Left ventricle myocardium inferior (tissue), 1 donor: ENCODE measurements at regions not wholly inside any gene's neighbourhood (a gene's known extent, or its start where the extent isn't known, plus 50 kb on each side); places are given as distances from the start of the nearest gene placed in this dataset.

Experiments used
- DNase-seq: peaks from one replicate; pipeline ENCODE4 v3.0.0-alpha.2; 2020
- H3K27ac ChIP-seq: fragments of 200-600 bp; replicated peaks from 2 replicates; pipeline ENCODE4 v1.8.0; 2021
- H3K27me3 ChIP-seq: fragments of 200-600 bp; 2 replicates; pipeline ENCODE4 v1.8.0; 2021; ENCODE audit warnings: low read depth
- H3K36me3 ChIP-seq: fragments of 200-600 bp; 2 replicates; pipeline ENCODE4 v1.8.0; 2021
- H3K4me1 ChIP-seq: fragments of 200-600 bp; 2 replicates; pipeline ENCODE4 v1.8.0; 2021
- H3K4me3 ChIP-seq: fragments of 200-600 bp; 2 replicates; pipeline ENCODE4 v1.8.0; 2021; ENCODE audit warnings: mild to moderate bottlenecking, moderate library complexity
- H3K9me3 ChIP-seq: fragments of 200-600 bp; replicated peaks from 2 replicates; pipeline ENCODE4 v1.8.0; 2021
- CTCF ChIP-seq: fragments of 200-600 bp; IDR thresholded peaks from 2 replicates; pipeline ENCODE4 v1.8.0; 2021; ENCODE audit warnings: antibody characterized with exemption, mild to moderate bottlenecking, borderline replicate concordance
- intact Hi-C: fragments of 100-400 bp; cut with micrococcal nuclease; formaldehyde crosslinking; loops from one replicate; pipeline ENCODE4 v1.11.0; 2022
- donor health status: DM: no; HTN: yes; CAD: no; lungs with severe emphysema.

DNA sequence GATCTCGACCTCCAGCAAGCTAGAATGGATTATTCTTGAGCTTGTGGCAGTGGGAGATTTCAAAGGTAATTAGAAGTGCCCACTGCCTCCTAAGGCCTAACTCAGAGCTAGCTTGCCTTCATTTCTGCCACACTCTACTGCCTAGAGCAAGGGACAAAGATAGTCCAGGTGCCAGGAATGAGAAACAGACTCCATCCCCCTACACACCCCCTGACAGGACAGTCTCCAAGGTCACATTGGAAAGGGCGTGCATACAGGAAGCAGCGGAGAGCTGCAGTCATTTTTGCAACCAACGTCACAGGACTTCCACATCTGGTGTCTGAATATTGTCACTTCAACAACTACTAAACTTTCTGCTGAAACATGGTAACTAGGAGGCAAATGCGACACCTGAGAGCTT lies 101.0 kb upstream of the SH3BP4 start:
- no peaks in the 10 kb centered on the region for H3K27me3 ChIP-seq
- H3K27ac ChIP-seq = no peak overlapping the region
- no peaks in the 10 kb centered on the region for H3K4me1 ChIP-seq
- no peak overlapping the region for H3K4me3 ChIP-seq
- no peak for TF ChIP-seq CTCF
- no peak for DNase-seq
- H3K36me3 ChIP-seq = no peaks in the 10 kb centered on the region
- H3K9me3 ChIP-seq = no peaks in the 10 kb centered on the region
- intact Hi-C loops = no loop called here

GRCh38 chr2:234849678-234850077 lies 102.1 kb upstream of the SH3BP4 start:
- TF ChIP-seq CTCF = no peak
- H3K36me3 ChIP-seq = no peaks in the 10 kb centered on the region
- no peak for DNase-seq
- H3K27me3 ChIP-seq = no peaks in the 10 kb centered on the region
- H3K4me1 ChIP-seq = no peaks in the 10 kb centered on the region
- H3K4me3 ChIP-seq = no peak overlapping the region
- no peak overlapping the region for H3K27ac ChIP-seq
- intact Hi-C loops = no loop called here
- H3K9me3 ChIP-seq = no peaks in the 10 kb centered on the region

DNA sequence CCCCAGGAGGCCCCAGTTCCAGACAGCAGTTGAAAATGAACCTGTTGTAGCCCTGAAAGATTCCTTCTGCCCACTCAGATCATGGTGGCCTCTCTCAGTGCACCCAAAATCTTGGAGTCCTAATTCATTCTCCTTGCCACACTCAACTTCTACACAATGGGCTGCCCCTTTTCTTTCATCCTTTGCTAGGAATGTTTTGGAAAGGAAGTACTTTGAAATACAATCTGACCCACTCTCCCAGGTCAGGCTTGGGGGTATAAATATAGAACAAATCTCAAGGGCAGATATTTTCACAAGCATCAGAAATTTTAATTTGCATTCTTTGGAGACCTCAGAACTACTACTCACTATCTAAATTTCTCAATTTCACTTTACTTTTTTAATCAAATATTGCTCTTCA lies 103.2 kb upstream of the SH3BP4 start:
- H3K27ac ChIP-seq = no peak overlapping the region
- no peak overlapping the region for H3K4me3 ChIP-seq
- H3K27me3 ChIP-seq = no peaks in the 10 kb centered on the region
- H3K4me1 ChIP-seq = no peaks in the 10 kb centered on the region
- H3K36me3 ChIP-seq = no peaks in the 10 kb centered on the region
- TF ChIP-seq CTCF = no peak
- intact Hi-C loops = no loop called here
- no peaks in the 10 kb centered on the region for H3K9me3 ChIP-seq
- no peak for DNase-seq

GRCh38 chr2:234847639-234848038 lies 104.2 kb upstream of the SH3BP4 start:
- DNase-seq = no peak
- intact Hi-C loops = no loop called here
- H3K36me3 ChIP-seq = no peaks in the 10 kb centered on the region
- TF ChIP-seq CTCF = no peak
- H3K4me1 ChIP-seq = no peaks in the 10 kb centered on the region
- no peak overlapping the region for H3K27ac ChIP-seq
- H3K4me3 ChIP-seq = no peak overlapping the region
- no peaks in the 10 kb centered on the region for H3K27me3 ChIP-seq
- no peaks in the 10 kb centered on the region for H3K9me3 ChIP-seq

DNA sequence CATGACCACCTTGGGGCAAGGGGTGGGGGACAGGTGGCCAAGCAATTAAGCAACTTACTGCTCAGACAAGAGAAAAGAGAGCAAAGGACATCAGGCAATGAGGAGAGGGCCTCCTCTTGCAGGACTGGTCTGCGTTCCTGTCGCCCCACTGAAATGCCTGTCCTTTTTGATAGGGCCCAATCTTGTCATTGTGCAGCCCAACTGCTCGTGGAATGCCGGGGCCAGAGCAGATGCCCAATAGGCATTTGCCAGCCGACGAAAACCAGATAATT lies 104.5 kb upstream of the SH3BP4 start:
- Histone ChIP-seq H3K36me3 (no peaks in the 10 kb centered on the region), H3K4me3 (no peak overlapping the region), H3K27me3 (no peaks in the 10 kb centered on the region), H3K27ac (no peak overlapping the region), H3K4me1 (no peaks in the 10 kb centered on the region), H3K9me3 (no peaks in the 10 kb centered on the region)
- no peak for TF ChIP-seq CTCF
- intact Hi-C loops = no loop called here
- DNase-seq = no peak
